ENCODE measurements at regions not wholly inside any gene's neighbourhood (a gene's known extent, or its start where the extent isn't known, plus 50 kb on each side); places are given as distances from the start of the nearest gene placed in this dataset.

GRCh38 chr6:47396401-47397069 lies 81.1 kb upstream of the CD2AP start:
- H3K27me3 ChIP-seq (replicated peaks in 1 of 2; ENCODE audit: control insufficient read depth in 2 of 2, insufficient read depth in 2 of 2, low read length in 1 of 2) = no peaks in the 10 kb centered on the region
- 48% methylated on average over 2 of the region's 2 CpGs for WGBS (ENCODE audit: insufficient coverage, insufficient replicate concordance, low lambda C conversion rate, missing lambda C conversion rate)
- FAIRE-seq (no peak), ATAC-seq (no peak), DNase-seq (ENCODE audit: low read depth, low spot score) (no peak)
- no peak overlapping the region for H3K9ac ChIP-seq (ENCODE audit: control insufficient read depth, insufficient read depth, low read length)
- H3K4me2 ChIP-seq (ENCODE audit: control insufficient read depth, insufficient read depth) = no peak overlapping the region
- intact Hi-C loops (cut with micrococcal nuclease; ENCODE audit: unreplicated experiment) = no loop called here
- in situ Hi-C loops (cut with MboI) = no loop called here
- H3K27ac ChIP-seq (ENCODE audit: control insufficient read depth, insufficient read depth) = no peak overlapping the region
- TF ChIP-seq USF2 (IDR thresholded peaks at IDR 0.05; ENCODE audit: borderline replicate concordance, low read depth, low read length) = no peak
- no peak for TF ChIP-seq POLR2AphosphoS2 (IDR thresholded peaks at IDR 0.05; ENCODE audit: low read depth, low read length)
- no peak for TF ChIP-seq NFIC (IDR thresholded peaks at IDR 0.05; ENCODE audit: low read depth, low read length)
- TF ChIP-seq ZNF622 (IDR thresholded peaks at IDR 0.05) = no peak
- no peak for TF ChIP-seq KLF5 (IDR thresholded peaks at IDR 0.05; ENCODE audit: partially characterized antibody)
- TF ChIP-seq CBFB (IDR thresholded peaks at IDR 0.05; ENCODE audit: low read depth) = no peak
- TF ChIP-seq BCL11A (IDR thresholded peaks at IDR 0.05; ENCODE audit: low read depth, low read length) = no peak
- H3K36me3 ChIP-seq (ENCODE audit: control insufficient read depth in 2 of 2, insufficient read depth in 2 of 2, low read length in 1 of 2) = no peaks in the 10 kb centered on the region
- no TSS peak for BruUV-seq (replicated peaks)
- ChIA-PET CTCF (interaction anchor here (1.4 kb wide), 2 partner anchors 12 to 256 kb away, joined by 3 read pairs; no protein-coding TSS in a partner anchor), POLR2A (no interaction called here), SMC1A (ENCODE audit: uncharacterized antibody, unreplicated experiment) (interaction anchor here (1.6 kb wide), 1 partner anchor 11 kb away, joined by 3 read pairs; no protein-coding TSS in a partner anchor), RAD21 (ENCODE audit: unreplicated experiment) (no interaction called here)
- H3K79me2 ChIP-seq (ENCODE audit: control insufficient read depth, insufficient read depth, low read length) = no peaks in the 10 kb centered on the region
- no peaks in the 10 kb centered on the region for H3K4me1 ChIP-seq (ENCODE audit: control insufficient read depth, insufficient read depth, low read length)
- no peaks in the 10 kb centered on the region for H3K9me3 ChIP-seq (replicated peaks; ENCODE audit: control insufficient read depth, insufficient read depth, low read length)
- H3K4me3 ChIP-seq = no peak overlapping the region
- H4K20me1 ChIP-seq (ENCODE audit: control insufficient read depth, insufficient read depth) = no peaks in the 10 kb centered on the region
- no peak overlapping the region for H2AFZ ChIP-seq (ENCODE audit: control insufficient read depth, low read depth, low read length)

- Histone ChIP-seq H3K27ac (ENCODE audit: control insufficient read depth, insufficient read depth) (no peak overlapping the region), H3K9ac (ENCODE audit: control insufficient read depth, insufficient read depth, low read length) (no peak overlapping the region), H3K79me2 (ENCODE audit: control insufficient read depth, insufficient read depth, low read length) (no peaks in the 10 kb centered on the region), H3K36me3 (ENCODE audit: control insufficient read depth in 2 of 2, insufficient read depth in 2 of 2, low read length in 1 of 2) (no peaks in the 10 kb centered on the region), H4K20me1 (ENCODE audit: control insufficient read depth, insufficient read depth) (no peaks in the 10 kb centered on the region), H3K4me1 (ENCODE audit: control insufficient read depth, insufficient read depth, low read length) (no peaks in the 10 kb centered on the region), H3K27me3 (replicated peaks in 1 of 2; ENCODE audit: control insufficient read depth in 2 of 2, insufficient read depth in 2 of 2, low read length in 1 of 2) (no peaks in the 10 kb centered on the region; a peak in 1 of 4 replicates), H3K4me2 (ENCODE audit: control insufficient read depth, insufficient read depth) (no peak overlapping the region), H3K4me3 (no peak overlapping the region), H2AFZ (ENCODE audit: control insufficient read depth, low read depth, low read length) (no peak overlapping the region), H3K9me3 (replicated peaks; ENCODE audit: control insufficient read depth, insufficient read depth, low read length) (no peaks in the 10 kb centered on the region)
- WGBS (ENCODE audit: insufficient coverage, insufficient replicate concordance, low lambda C conversion rate, missing lambda C conversion rate) = 59% methylated on average over 3 of the region's 3 CpGs
- ChIA-PET CTCF (interaction anchor here (2.1 kb wide), 1 partner anchor 13 kb away, joined by 8 read pairs; no protein-coding TSS in a partner anchor), POLR2A (no interaction called here), RAD21 (ENCODE audit: unreplicated experiment) (no interaction called here), SMC1A (ENCODE audit: uncharacterized antibody, unreplicated experiment) (no interaction called here)
- FAIRE-seq = no peak
- no peak for DNase-seq (ENCODE audit: low read depth, low spot score)
- intact Hi-C loops (cut with micrococcal nuclease; ENCODE audit: unreplicated experiment) (no loop called here), in situ Hi-C loops (cut with MboI) (no loop called here)
- ATAC-seq = no peak
- BruUV-seq (replicated peaks) = no TSS peak
- TF ChIP-seq CEBPB (IDR thresholded peaks at IDR 0.05; ENCODE audit: borderline replicate concordance in 1 of 2, low read depth in 2 of 2, low read length in 2 of 2) = no peak
- TF ChIP-seq ZZZ3 (IDR thresholded peaks at IDR 0.05; ENCODE audit: control insufficient read depth, insufficient read length, low read depth) = no peak
- no peak for TF ChIP-seq PBX3 (IDR thresholded peaks at IDR 0.05; ENCODE audit: insufficient replicate concordance, low read depth, low read length)
- TF ChIP-seq SUZ12 (IDR thresholded peaks at IDR 0.05; ENCODE audit: unreplicated experiment) = no peak
- no peak for TF ChIP-seq TARDBP (IDR thresholded peaks at IDR 0.05; ENCODE audit: borderline replicate concordance)
- TF ChIP-seq POLR2AphosphoS5 (IDR thresholded peaks at IDR 0.05; ENCODE audit: low read length) = no peak
- TF ChIP-seq EGR1 (IDR thresholded peaks at IDR 0.05; ENCODE audit: borderline replicate concordance in 1 of 2, low read depth in 2 of 2, low read length in 2 of 2) = no peak
- no peak for TF ChIP-seq POLR2AphosphoS2 (IDR thresholded peaks at IDR 0.05; ENCODE audit: low read depth, low read length)
- TF ChIP-seq NR2F1 (conservative IDR thresholded peaks at IDR 0.05) = no peak
- no peak for TF ChIP-seq HDGF (IDR thresholded peaks at IDR 0.05)
- TF ChIP-seq CREM (IDR thresholded peaks at IDR 0.05; ENCODE audit: low read depth) = no peak
- no peak for TF ChIP-seq ZNF207 (IDR thresholded peaks at IDR 0.05; ENCODE audit: borderline replicate concordance)
Measured at GRCh38 chr6:47400581-47400980, 77.0 kb upstream of the CD2AP start.
